Neuronal stem cell (in vitro differentiated cells): ENCODE measurements at regions not wholly inside any gene's neighbourhood (a gene's known extent, or its start where the extent isn't known, plus 50 kb on each side); places are given as distances from the start of the nearest gene placed in this dataset.
"Not testable (repeated sequence)": the region's sequence is repeated elsewhere in the genome, so short reads cannot be mapped to it uniquely, and the experiment has no call there.

Source experiments
- DNase-seq: peaks from one replicate; pipeline ENCODE4 v3.0.0-alpha.2; 2013; ENCODE audit warnings: low spot score
- H2AFZ ChIP-seq: one replicate; pipeline ENCODE4 v1.6.1; 2013; ENCODE audit warnings: mild to moderate bottlenecking, low read length, inconsistent platforms
- H2AK5ac ChIP-seq: 2 replicates; pipeline ENCODE4 v1.6.1; 2013; ENCODE audit warnings: low read depth, mild to moderate bottlenecking, inconsistent platforms, low read length, moderate library complexity, mixed read lengths
- H2BK120ac ChIP-seq: 2 replicates; pipeline ENCODE4 v1.6.1; 2013; ENCODE audit warnings: low read depth, mild to moderate bottlenecking, inconsistent platforms, low read length, moderate library complexity, mixed read lengths
- H2BK12ac ChIP-seq: one replicate; pipeline ENCODE4 v1.6.1; 2013; ENCODE audit warnings: low read length, inconsistent platforms
- H2BK15ac ChIP-seq: 2 replicates; pipeline ENCODE4 v1.6.1; 2013; ENCODE audit warnings: mild to moderate bottlenecking, low read length, inconsistent platforms, mixed read lengths
- H2BK5ac ChIP-seq: one replicate; pipeline ENCODE4 v1.6.1; 2013; ENCODE audit warnings: inconsistent platforms, mild to moderate bottlenecking, low read length, moderate library complexity
- H3K14ac ChIP-seq: one replicate; pipeline ENCODE4 v1.6.1; 2013; ENCODE audit warnings: low read length, inconsistent platforms
- H3K18ac ChIP-seq: 2 replicates; pipeline ENCODE4 v1.6.1; 2013; ENCODE audit warnings: low read length, inconsistent platforms
- H3K23ac ChIP-seq: 2 replicates; pipeline ENCODE4 v1.6.1; 2013; ENCODE audit warnings: low read depth, mild to moderate bottlenecking, mixed read lengths, low read length, inconsistent platforms; ENCODE audit not compliant: poor library complexity
- H3K27ac ChIP-seq: replicated peaks from 3 replicates; pipeline ENCODE4 v1.5.1; 2013; ENCODE audit warnings: low read length, inconsistent platforms
- H3K27me3 ChIP-seq, 3 experiments: 2 replicates each; pipeline ENCODE4 v1.6.1; 2013; ENCODE audit warnings: low read length in 3 of 3, mild to moderate bottlenecking in 2 of 3, inconsistent platforms in 1 of 3, low read depth in 1 of 3, mixed read lengths in 1 of 3, moderate library complexity in 1 of 3; ENCODE audit not compliant: control insufficient read depth in 3 of 3, insufficient read depth in 3 of 3
- H3K36me3 ChIP-seq, 2 donors: replicated peaks in 1 of 2; 2 replicates each; pipeline ENCODE4 v1.6.1; 2013; ENCODE audit warnings: low read length in 2 of 2; ENCODE audit not compliant: control insufficient read depth in 2 of 2, insufficient read depth in 2 of 2
- H3K4ac ChIP-seq: 2 replicates; pipeline ENCODE4 v1.6.1; 2013; ENCODE audit warnings: inconsistent platforms, mild to moderate bottlenecking, low read length, moderate library complexity
- H3K4me1 ChIP-seq, 2 donors: 1 replicate in 1 of 2; 2 replicates in 1 of 2; pipeline ENCODE4 v1.6.1; 2013; ENCODE audit warnings: low read length in 2 of 2, low read depth in 1 of 2; ENCODE audit not compliant: control insufficient read depth in 2 of 2, insufficient read depth in 1 of 2
- H3K4me2 ChIP-seq: one replicate; pipeline ENCODE4 v1.6.1; 2013; ENCODE audit warnings: mild to moderate bottlenecking, low read length, inconsistent platforms; ENCODE audit not compliant: insufficient read depth, poor library complexity, severe bottlenecking
- H3K4me3 ChIP-seq, 2 donors: 2 replicates each; pipeline ENCODE4 v1.5.1; 2013; ENCODE audit warnings: low read length in 2 of 2, mild to moderate bottlenecking in 2 of 2, inconsistent platforms in 1 of 2, moderate library complexity in 1 of 2
- H3K79me1 ChIP-seq: one replicate; pipeline ENCODE4 v1.6.1; 2013; ENCODE audit warnings: low read depth, mild to moderate bottlenecking, inconsistent platforms, low read length, moderate library complexity
- H3K9ac ChIP-seq: one replicate; pipeline ENCODE4 v1.6.1; 2013; ENCODE audit warnings: mild to moderate bottlenecking, low read depth, low read length, inconsistent platforms; ENCODE audit not compliant: poor library complexity
- H3K9me3 ChIP-seq, 2 donors: replicated peaks in 1 of 2; 2 replicates each; pipeline versions ENCODE3 to v1.6.1; 2013; ENCODE audit warnings: low read length in 2 of 2, mild to moderate bottlenecking in 2 of 2, inconsistent platforms in 1 of 2, low read depth in 1 of 2, mixed read lengths in 1 of 2, moderate library complexity in 1 of 2; ENCODE audit not compliant: control insufficient read depth in 2 of 2, insufficient read depth in 1 of 2
- H4K8ac ChIP-seq: one replicate; pipeline ENCODE4 v1.6.1; 2013; ENCODE audit warnings: low read depth, mild to moderate bottlenecking, inconsistent platforms, low read length, moderate library complexity
- H4K91ac ChIP-seq: one replicate; pipeline ENCODE4 v1.6.1; 2013; ENCODE audit warnings: low read length, low read depth, mild to moderate bottlenecking, inconsistent platforms; ENCODE audit not compliant: poor library complexity
- WGBS, 2 donors: extraction: QIAGEN DNeasy Blood & Tissue Kit; methylation state at CpG; one replicate each; pipeline ENCODE4 v1.1.7; 2013; ENCODE audit warnings: missing lambda C conversion rate in 2 of 2, mixed read lengths in 1 of 2; ENCODE audit not compliant: insufficient read length in 2 of 2, insufficient replicate concordance in 1 of 2; ENCODE audit errors: extremely low coverage in 2 of 2; 5-methylcytosine and 5-hydroxymethylcytosine counted together

GRCh38 chr20:53862490-53862889, 207.9 kb downstream of the BCAS1 start:
- not testable (repeated sequence) for H3K14ac ChIP-seq, H4K91ac ChIP-seq, H2BK5ac ChIP-seq, H3K4me2 ChIP-seq, H2BK15ac ChIP-seq, H3K23ac ChIP-seq, H3K9ac ChIP-seq, H3K18ac ChIP-seq, H3K27me3 ChIP-seq, DNase-seq, H3K79me1 ChIP-seq, H2AFZ ChIP-seq, H3K36me3 ChIP-seq, H2BK120ac ChIP-seq, H2BK12ac ChIP-seq, H3K4me3 ChIP-seq, H3K9me3 ChIP-seq, H3K27ac ChIP-seq, H4K8ac ChIP-seq, H3K4ac ChIP-seq, H2AK5ac ChIP-seq
- WGBS, 2 donors = no CpG with 5 or more reads among the region's 4 CpGs
- H3K4me1 ChIP-seq = peaks cover 8 to 31% of the 10 kb centered on the region in 2 donors

GRCh38 chr20:53862136-53862397, 208.3 kb downstream of the BCAS1 start:
- not testable (repeated sequence) for H3K27ac ChIP-seq, H2AFZ ChIP-seq, H3K23ac ChIP-seq, H2BK15ac ChIP-seq, H3K18ac ChIP-seq, H3K79me1 ChIP-seq, H3K9ac ChIP-seq, DNase-seq, H2BK120ac ChIP-seq, H3K14ac ChIP-seq, H2AK5ac ChIP-seq, H4K91ac ChIP-seq, H4K8ac ChIP-seq, H3K4me2 ChIP-seq, H3K27me3 ChIP-seq, H3K4me3 ChIP-seq, H2BK5ac ChIP-seq, H3K9me3 ChIP-seq, H3K36me3 ChIP-seq, H3K4ac ChIP-seq, H2BK12ac ChIP-seq
- H3K4me1 ChIP-seq = peaks cover 8 to 28% of the 10 kb centered on the region in 2 donors
- no CpG with 5 or more reads among the region's 1 CpG for WGBS, 2 donors

- H3K9ac ChIP-seq = no peak overlapping the region
- DNase-seq = no peak
- no peak overlapping the region for H2BK5ac ChIP-seq
- H3K36me3 ChIP-seq = no peaks in the 10 kb centered on the region
- H3K9me3 ChIP-seq = no peaks in the 10 kb centered on the region
- H3K18ac ChIP-seq = no peak overlapping the region
- no peak overlapping the region for H3K14ac ChIP-seq
- no peak overlapping the region for H2BK12ac ChIP-seq
- H3K4me3 ChIP-seq = peak overlapping the region in 1 of 2 donors; percentile 7
- WGBS, 2 donors = no CpG with 5 or more reads among the region's 5 CpGs
- no peak overlapping the region for H4K91ac ChIP-seq
- no peak overlapping the region for H4K8ac ChIP-seq
- H3K23ac ChIP-seq = no peak overlapping the region
- H2AFZ ChIP-seq = peak overlapping the region; percentile 26
- H3K79me1 ChIP-seq = no peaks in the 10 kb centered on the region
- H3K27ac ChIP-seq = no peak overlapping the region
- H3K4me1 ChIP-seq = peaks cover 2 to 19% of the 10 kb centered on the region in 2 donors
- no peaks in the 10 kb centered on the region for H3K27me3 ChIP-seq
- no peak overlapping the region for H2AK5ac ChIP-seq
- H2BK15ac ChIP-seq = no peak overlapping the region
- H2BK120ac ChIP-seq = no peak overlapping the region
- no peak overlapping the region for H3K4ac ChIP-seq
- H3K4me2 ChIP-seq = no peak overlapping the region
These were observed 210.7 kb downstream of the BCAS1 start for GRCh38 chr20:53859684-53860083.

DNA sequence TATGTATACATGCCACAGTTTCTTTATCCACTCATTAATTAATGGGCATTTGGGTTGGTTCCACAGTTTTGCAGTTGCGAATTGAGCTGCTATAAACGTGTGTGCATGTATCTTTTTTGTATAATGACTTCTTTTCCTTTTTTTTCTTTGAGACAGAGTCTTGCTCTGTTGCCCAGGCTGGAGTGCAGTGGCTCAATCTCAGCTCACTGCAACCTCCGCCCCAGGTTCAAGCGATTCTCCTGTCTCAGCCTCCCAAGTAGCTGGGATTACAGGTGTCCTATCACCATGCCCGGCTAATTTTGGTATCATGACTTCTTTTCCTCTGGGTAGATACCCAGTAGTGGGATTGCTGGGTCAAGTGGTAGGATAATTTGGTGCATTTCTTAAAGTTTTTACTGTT, 211.4 kb downstream of the BCAS1 start:
- H3K23ac ChIP-seq, H4K91ac ChIP-seq, H3K4me2 ChIP-seq, H2AFZ ChIP-seq, H3K18ac ChIP-seq, H2BK15ac ChIP-seq, H2AK5ac ChIP-seq, H3K4me3 ChIP-seq, H3K27me3 ChIP-seq, H3K9ac ChIP-seq, H2BK12ac ChIP-seq, H3K4ac ChIP-seq, H3K79me1 ChIP-seq, H3K14ac ChIP-seq, H2BK120ac ChIP-seq, H3K36me3 ChIP-seq, H4K8ac ChIP-seq, H3K9me3 ChIP-seq, H3K27ac ChIP-seq, DNase-seq, H2BK5ac ChIP-seq: not testable (repeated sequence)
- peaks cover 2 to 12% of the 10 kb centered on the region in 2 donors for H3K4me1 ChIP-seq
- WGBS, 2 donors = no CpG with 5 or more reads among the region's 5 CpGs
